Astrocyte (in vitro differentiated cells and primary cell): ENCODE measurements at regions not wholly inside any gene's neighbourhood (a gene's known extent, or its start where the extent isn't known, plus 50 kb on each side); places are given as distances from the start of the nearest gene placed in this dataset.
A peak's percentile ranks its signal among the peaks of the same experiment; 100 is the strongest.

ENCODE experiments used
- DNase-seq: peaks from one replicate; pipeline ENCODE4 v3.0.0-alpha.2; 2010; ENCODE audit warnings: low read depth
- FAIRE-seq: peaks from 2 replicates; lab custom pipeline; 2011; peaks lifted over from hg19 to GRCh38; lab: Jason Lieb, UNC
- H2AFZ ChIP-seq: 2 replicates; pipeline ENCODE4 v1.6.0; 2012; ENCODE audit warnings: low read depth, low read length, inconsistent platforms
- H3K27ac ChIP-seq: 2 replicates; pipeline ENCODE4 v1.5.1; 2011; ENCODE audit warnings: low read depth, low read length, inconsistent platforms
- H3K27me3 ChIP-seq: 2 replicates; pipeline ENCODE4 v1.6.0; 2011; ENCODE audit warnings: low read length, inconsistent platforms; ENCODE audit not compliant: insufficient read depth
- H3K36me3 ChIP-seq: 2 replicates; pipeline ENCODE4 v1.5.1; 2011; ENCODE audit warnings: low read length, inconsistent platforms; ENCODE audit not compliant: insufficient read depth
- H3K4me1 ChIP-seq: 2 replicates; pipeline ENCODE4 v1.5.1; 2011; ENCODE audit warnings: low read length, inconsistent platforms; ENCODE audit not compliant: insufficient read depth
- H3K4me2 ChIP-seq: 2 replicates; pipeline ENCODE4 v1.6.0; 2012; ENCODE audit warnings: low read length, inconsistent platforms
- H3K4me3 ChIP-seq: 2 replicates; pipeline ENCODE4 v1.5.1; 2011; ENCODE audit warnings: low read depth, mild to moderate bottlenecking, low read length, inconsistent platforms; ENCODE audit not compliant: insufficient read depth
- H3K79me2 ChIP-seq: 2 replicates; pipeline ENCODE4 v1.6.0; 2012; ENCODE audit warnings: mild to moderate bottlenecking, low read length, inconsistent platforms; ENCODE audit not compliant: insufficient read depth
- H3K9ac ChIP-seq: 2 replicates; pipeline ENCODE4 v1.6.0; 2012; ENCODE audit warnings: mild to moderate bottlenecking, low read length, inconsistent platforms
- H3K9me3 ChIP-seq: 2 replicates; pipeline ENCODE4 v1.5.1; 2012; ENCODE audit warnings: low read depth, mild to moderate bottlenecking, low read length, inconsistent platforms; ENCODE audit not compliant: insufficient read depth
- H4K20me1 ChIP-seq: 2 replicates; pipeline ENCODE4 v1.6.0; 2012; ENCODE audit warnings: low read length, inconsistent platforms; ENCODE audit not compliant: insufficient read depth
- H3K27ac Mint-ChIP-seq: one replicate; pipeline ENCODE4 v1.8.0; 2021; ENCODE audit warnings: mild to moderate bottlenecking, mixed read lengths; ENCODE audit not compliant: unreplicated experiment
- H3K27me3 Mint-ChIP-seq: one replicate; pipeline ENCODE4 v1.8.0; 2021; ENCODE audit warnings: low read depth, mixed read lengths; ENCODE audit not compliant: unreplicated experiment
- H3K36me3 Mint-ChIP-seq: one replicate; pipeline ENCODE4 v1.8.0; 2021; ENCODE audit warnings: low read depth, mixed read lengths; ENCODE audit not compliant: unreplicated experiment
- H3K4me1 Mint-ChIP-seq: one replicate; pipeline ENCODE4 v1.8.0; 2021; ENCODE audit warnings: low read depth, mixed read lengths; ENCODE audit not compliant: unreplicated experiment
- H3K4me3 Mint-ChIP-seq: one replicate; pipeline ENCODE4 v1.8.0; 2021; ENCODE audit warnings: mild to moderate bottlenecking, moderate library complexity, mixed read lengths; ENCODE audit not compliant: unreplicated experiment
- H3K9me3 Mint-ChIP-seq: one replicate; pipeline ENCODE4 v1.8.0; 2021; ENCODE audit warnings: mild to moderate bottlenecking, mixed read lengths; ENCODE audit not compliant: unreplicated experiment
- CTCF ChIP-seq: IDR thresholded peaks from 2 replicates; pipeline ENCODE4 v1.5.1; 2011; ENCODE audit warnings: low read depth, mild to moderate bottlenecking, inconsistent platforms, low read length, moderate library complexity; ENCODE audit not compliant: insufficient read depth
- EZH2 ChIP-seq: IDR thresholded peaks from 2 replicates; pipeline ENCODE4 v1.6.1; 2012; ENCODE audit warnings: mild to moderate bottlenecking, low read length, inconsistent platforms; ENCODE audit not compliant: insufficient read depth

- DNase-seq (no peak), FAIRE-seq (no peak)
- H3K36me3 Mint-ChIP-seq = no peaks in the 10 kb centered on the region
- H3K4me1 Mint-ChIP-seq = no peaks in the 10 kb centered on the region
- H3K27ac ChIP-seq = no peak overlapping the region
- no peak overlapping the region for H2AFZ ChIP-seq
- no peaks in the 10 kb centered on the region for H4K20me1 ChIP-seq
- H3K79me2 ChIP-seq = no peaks in the 10 kb centered on the region
- no peak overlapping the region for H3K4me3 Mint-ChIP-seq
- H3K27me3 ChIP-seq = no peaks in the 10 kb centered on the region
- H3K36me3 ChIP-seq = no peaks in the 10 kb centered on the region
- H3K27ac Mint-ChIP-seq = peak overlapping the region; percentile 44
- no peak overlapping the region for H3K4me3 ChIP-seq
- no peaks in the 10 kb centered on the region for H3K9me3 ChIP-seq
- no peak for TF ChIP-seq EZH2
- TF ChIP-seq CTCF = no peak
- H3K4me2 ChIP-seq = no peak overlapping the region
- peaks cover 2% of the 10 kb centered on the region for H3K9me3 Mint-ChIP-seq
- H3K9ac ChIP-seq = no peak overlapping the region
- peaks cover 7% of the 10 kb centered on the region for H3K27me3 Mint-ChIP-seq
- no peaks in the 10 kb centered on the region for H3K4me1 ChIP-seq
Measured at GRCh38 chr9:120336021-120336752, 243.8 kb downstream of the CDK5RAP2 start.

GRCh38 chr9:120331913-120332312, 248.1 kb downstream of the CDK5RAP2 start:
- no peaks in the 10 kb centered on the region for H3K27me3 ChIP-seq
- DNase-seq (peak; percentile 5), FAIRE-seq (peak; percentile 13)
- H3K4me1 ChIP-seq = no peaks in the 10 kb centered on the region
- Mint-ChIP-seq H3K36me3 (no peaks in the 10 kb centered on the region), H3K27me3 (peaks cover 16% of the 10 kb centered on the region), H3K4me3 (no peak overlapping the region), H3K9me3 (peaks cover 4% of the 10 kb centered on the region), H3K4me1 (no peaks in the 10 kb centered on the region), H3K27ac (no peak overlapping the region)
- H3K79me2 ChIP-seq = no peaks in the 10 kb centered on the region
- TF ChIP-seq CTCF = no peak
- TF ChIP-seq EZH2 = no peak
- H3K4me3 ChIP-seq = no peak overlapping the region
- H4K20me1 ChIP-seq = no peaks in the 10 kb centered on the region
- no peak overlapping the region for H2AFZ ChIP-seq
- no peaks in the 10 kb centered on the region for H3K36me3 ChIP-seq
- no peak overlapping the region for H3K4me2 ChIP-seq
- no peaks in the 10 kb centered on the region for H3K9me3 ChIP-seq
- no peak overlapping the region for H3K9ac ChIP-seq
- H3K27ac ChIP-seq = no peak overlapping the region

DNA sequence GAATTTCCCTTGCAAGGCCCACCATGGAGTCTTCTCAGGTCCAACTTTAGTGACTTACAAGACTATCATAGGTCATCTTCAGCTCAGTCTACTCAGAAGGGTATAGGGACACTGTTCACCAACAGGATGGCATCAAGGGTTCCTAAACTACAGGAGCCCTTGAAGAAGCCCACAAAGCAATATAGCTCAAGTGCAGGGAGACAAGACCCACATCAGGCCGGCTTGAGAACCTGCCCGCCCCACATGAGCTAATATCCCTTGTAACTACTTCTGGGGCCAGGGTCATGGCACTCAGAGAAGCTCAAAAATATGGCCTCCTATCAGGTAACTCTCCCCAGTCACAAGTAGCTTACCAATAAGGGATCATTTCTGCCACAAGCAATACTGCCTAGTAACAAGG, 249.9 kb downstream of the CDK5RAP2 start:
- no peaks in the 10 kb centered on the region for H3K36me3 ChIP-seq
- no peaks in the 10 kb centered on the region for H4K20me1 ChIP-seq
- H3K4me3 Mint-ChIP-seq = no peak overlapping the region
- no peak overlapping the region for H3K9ac ChIP-seq
- no peak overlapping the region for H3K27ac ChIP-seq
- H3K36me3 Mint-ChIP-seq = no peaks in the 10 kb centered on the region
- FAIRE-seq = no peak
- no peaks in the 10 kb centered on the region for H3K4me1 Mint-ChIP-seq
- H3K4me1 ChIP-seq = no peaks in the 10 kb centered on the region
- no peaks in the 10 kb centered on the region for H3K27me3 ChIP-seq
- no peak overlapping the region for H2AFZ ChIP-seq
- H3K9me3 ChIP-seq = no peaks in the 10 kb centered on the region
- no peak overlapping the region for H3K27ac Mint-ChIP-seq
- H3K4me2 ChIP-seq = no peak overlapping the region
- no peak for TF ChIP-seq EZH2
- no peak for TF ChIP-seq CTCF
- DNase-seq = no peak
- no peak overlapping the region for H3K4me3 ChIP-seq
- H3K79me2 ChIP-seq = no peaks in the 10 kb centered on the region
- H3K9me3 Mint-ChIP-seq = peaks cover 4% of the 10 kb centered on the region
- peaks cover 25% of the 10 kb centered on the region for H3K27me3 Mint-ChIP-seq
